Trophoblast cell (in vitro differentiated cells and primary cell): ENCODE measurements at regions not wholly inside any gene's neighbourhood (a gene's known extent, or its start where the extent isn't known, plus 50 kb on each side); places are given as distances from the start of the nearest gene placed in this dataset.

Experiments
- DNase-seq, 2 donors: peaks; one replicate each; pipeline ENCODE4 v3.0.0-alpha.2; 2016
- H2AFZ ChIP-seq: 2 replicates; pipeline ENCODE4 v1.6.1; 2013; ENCODE audit warnings: low read length, moderate library complexity, mild to moderate bottlenecking; ENCODE audit not compliant: insufficient read depth, poor library complexity
- H2AK5ac ChIP-seq: 2 replicates; pipeline ENCODE4 v1.6.1; 2013; ENCODE audit warnings: mild to moderate bottlenecking, low read length
- H2BK120ac ChIP-seq: 2 replicates; pipeline ENCODE4 v1.6.1; 2013; ENCODE audit warnings: low read length, mild to moderate bottlenecking, moderate library complexity; ENCODE audit not compliant: insufficient read depth, poor library complexity
- H2BK12ac ChIP-seq: 2 replicates; pipeline ENCODE4 v1.6.1; 2013; ENCODE audit warnings: mild to moderate bottlenecking, low read length, moderate library complexity
- H2BK5ac ChIP-seq: 2 replicates; pipeline ENCODE4 v1.6.1; 2013; ENCODE audit warnings: low read length, low read depth, moderate library complexity, mild to moderate bottlenecking; ENCODE audit not compliant: poor library complexity
- H3K14ac ChIP-seq: 2 replicates; pipeline ENCODE4 v1.6.1; 2013; ENCODE audit warnings: mild to moderate bottlenecking, low read length
- H3K18ac ChIP-seq: 2 replicates; pipeline ENCODE4 v1.6.1; 2013; ENCODE audit warnings: mild to moderate bottlenecking, low read length
- H3K23ac ChIP-seq: 2 replicates; pipeline ENCODE4 v1.6.1; 2013; ENCODE audit warnings: low read length
- H3K27ac ChIP-seq: 2 replicates; pipeline ENCODE4 v1.5.1; 2013; ENCODE audit warnings: low read depth, mild to moderate bottlenecking, inconsistent platforms, low read length, moderate library complexity
- H3K27me3 ChIP-seq: 2 replicates; pipeline ENCODE4 v1.6.1; 2013; ENCODE audit warnings: inconsistent platforms, mild to moderate bottlenecking, low read length, moderate library complexity; ENCODE audit not compliant: insufficient read depth
- H3K36me3 ChIP-seq, 2 experiments: 1 replicate in 1 of 2; 2 replicates in 1 of 2; pipeline ENCODE4 v1.6.1; 2013; ENCODE audit warnings: low read length in 2 of 2, mild to moderate bottlenecking in 2 of 2, moderate library complexity in 1 of 2; ENCODE audit not compliant: insufficient read depth in 2 of 2, control insufficient read depth in 1 of 2
- H3K4ac ChIP-seq: 2 replicates; pipeline ENCODE4 v1.6.1; 2013; ENCODE audit warnings: low read depth, mild to moderate bottlenecking, low read length, moderate library complexity
- H3K4me1 ChIP-seq, 2 experiments: 1 replicate in 1 of 2; 2 replicates in 1 of 2; pipeline ENCODE4 v1.6.1; 2013; ENCODE audit warnings: low read length in 2 of 2, mild to moderate bottlenecking in 2 of 2, moderate library complexity in 1 of 2; ENCODE audit not compliant: insufficient read depth in 2 of 2, control insufficient read depth in 1 of 2
- H3K4me2 ChIP-seq: 2 replicates; pipeline ENCODE4 v1.6.1; 2013; ENCODE audit warnings: inconsistent platforms, mild to moderate bottlenecking, low read length, moderate library complexity
- H3K4me3 ChIP-seq: 2 replicates; pipeline ENCODE4 v1.5.1; 2013; ENCODE audit warnings: mild to moderate bottlenecking, low read depth, low read length, inconsistent platforms
- H3K79me1 ChIP-seq: one replicate; pipeline ENCODE4 v1.6.1; 2013; ENCODE audit warnings: low read length
- H3K79me2 ChIP-seq: 2 replicates; pipeline ENCODE4 v1.6.1; 2013; ENCODE audit warnings: low read length, mild to moderate bottlenecking; ENCODE audit not compliant: control insufficient read depth, insufficient read depth, poor library complexity
- H3K9ac ChIP-seq: 2 replicates; pipeline ENCODE4 v1.6.1; 2013; ENCODE audit warnings: mild to moderate bottlenecking, low read length
- H3K9me3 ChIP-seq: 2 replicates; pipeline ENCODE4 v1.6.1; 2013; ENCODE audit warnings: low read depth, mild to moderate bottlenecking, control low read depth, inconsistent platforms, low read length; ENCODE audit not compliant: insufficient read depth
- H4K12ac ChIP-seq: 2 replicates; pipeline ENCODE4 v1.6.1; 2013; ENCODE audit warnings: low read depth, mild to moderate bottlenecking, low read length, moderate library complexity
- H4K8ac ChIP-seq: 2 replicates; pipeline ENCODE4 v1.6.1; 2013; ENCODE audit warnings: low read depth, mild to moderate bottlenecking, low read length, moderate library complexity
- H4K91ac ChIP-seq: one replicate; pipeline ENCODE4 v1.6.1; 2013; ENCODE audit warnings: low read depth, mild to moderate bottlenecking, low read length, moderate library complexity
- WGBS: extraction: QIAGEN DNeasy Blood & Tissue Kit; methylation state at CpG from one replicate; pipeline ENCODE4 v1.1.7; 2013; ENCODE audit warnings: missing lambda C conversion rate; ENCODE audit not compliant: insufficient read length, insufficient coverage; ENCODE audit errors: extremely low coverage; 5-methylcytosine and 5-hydroxymethylcytosine counted together

DNA sequence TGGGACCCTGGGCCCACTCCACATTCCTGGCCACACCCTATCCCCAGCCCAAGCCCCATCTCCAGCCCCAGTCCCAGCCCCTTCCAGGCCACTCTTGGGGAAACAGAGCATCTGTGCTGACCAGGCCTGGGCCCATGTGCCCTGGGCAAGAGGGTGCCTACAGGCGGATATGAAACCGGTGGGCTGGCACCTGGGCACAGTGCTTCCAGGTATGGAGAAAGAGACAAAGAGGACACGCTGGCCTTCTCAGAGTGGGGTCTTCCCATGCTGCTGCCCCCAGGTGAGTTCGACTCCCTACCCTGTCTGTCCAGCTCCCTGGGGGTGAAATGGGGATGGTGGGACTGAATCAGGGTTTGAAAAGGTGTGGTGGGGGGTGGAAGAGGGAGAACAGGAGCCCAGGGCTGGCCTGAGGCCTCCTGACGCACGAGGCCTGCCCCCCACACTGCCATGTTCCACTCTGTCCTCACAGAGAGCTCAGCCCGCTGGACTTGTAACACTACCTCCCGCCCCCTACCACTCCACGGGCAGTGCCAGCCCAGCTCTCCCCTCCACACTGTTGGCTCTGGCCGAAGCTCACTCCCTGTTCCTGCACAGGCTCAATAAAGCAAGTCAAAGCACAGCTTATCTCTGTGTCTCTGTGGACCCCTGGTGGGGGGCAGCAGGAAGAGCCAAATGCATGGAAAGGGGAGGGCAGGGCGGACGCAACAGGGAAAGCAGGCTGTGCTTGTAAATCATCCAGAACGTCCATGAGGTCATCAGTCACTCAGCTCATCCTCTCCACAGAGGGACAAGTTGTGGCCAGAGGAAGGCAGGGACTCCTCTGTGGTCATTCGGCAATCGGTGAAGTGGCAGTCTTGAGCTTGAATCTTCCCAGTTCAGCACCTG lies 71.1 kb upstream of the TMEM97 start:
- Histone ChIP-seq H3K18ac (peak overlapping the region; percentile 2), H2BK120ac (peak overlapping the region; percentile 32), H3K27me3 (no peaks in the 10 kb centered on the region), H3K27ac (no peak overlapping the region), H4K8ac (peak overlapping the region; percentile 4), H3K36me3 (no peaks in the 10 kb centered on the region), H2BK5ac (peak overlapping the region; percentile 8), H2AK5ac (peak overlapping the region; percentile 4), H3K23ac (no peak overlapping the region), H3K4me1 (peaks cover 5 to 15% of the 10 kb centered on the region in 2 experiments), H2BK12ac (peak overlapping the region; percentile 72), H3K14ac (peak overlapping the region; percentile 9), H3K4ac (peak overlapping the region; percentile 8), H3K9ac (peak overlapping the region; percentile 3), H2AFZ (no peak overlapping the region), H4K91ac (peak overlapping the region; percentile 78), H4K12ac (peak overlapping the region; percentile 7), H3K4me2 (no peak overlapping the region), H3K9me3 (peaks cover 6% of the 10 kb centered on the region), H3K79me2 (no peaks in the 10 kb centered on the region), H3K79me1 (peaks cover 9% of the 10 kb centered on the region), H3K4me3 (no peak overlapping the region)
- no peak for DNase-seq
- no CpG with 5 or more reads among the region's 15 CpGs for WGBS

DNA sequence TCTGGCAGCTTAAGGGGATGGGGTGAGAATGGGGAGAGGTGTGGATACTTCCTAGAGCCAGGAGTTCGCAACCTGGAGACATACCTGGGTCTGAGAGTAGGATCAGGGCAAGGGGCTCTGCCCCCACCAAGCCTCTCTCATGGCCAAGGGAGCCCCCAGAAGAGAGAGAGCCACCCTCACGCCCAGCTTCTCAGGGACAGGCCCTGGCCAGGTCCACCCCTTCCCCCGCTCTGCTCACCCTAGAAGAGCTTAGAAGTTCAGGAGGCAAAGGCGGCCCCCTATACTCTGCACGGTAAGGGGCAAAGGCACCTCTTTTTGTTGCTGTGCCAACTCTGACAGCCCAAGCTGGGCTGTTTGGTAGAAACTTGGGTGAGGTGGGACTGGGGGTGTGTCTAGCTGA lies 69.3 kb upstream of the TMEM97 start:
- Histone ChIP-seq H2AK5ac (no peak overlapping the region), H2AFZ (no peak overlapping the region), H4K12ac (no peak overlapping the region), H3K9me3 (peaks cover 6% of the 10 kb centered on the region), H4K91ac (peak overlapping the region; percentile 63), H3K14ac (peak overlapping the region; percentile 6), H3K23ac (no peak overlapping the region), H3K18ac (no peak overlapping the region), H4K8ac (no peak overlapping the region), H2BK12ac (peak overlapping the region; percentile 68), H3K4me3 (no peak overlapping the region), H3K27ac (no peak overlapping the region), H3K4ac (no peak overlapping the region), H2BK120ac (no peak overlapping the region), H3K4me1 (peaks cover 4 to 15% of the 10 kb centered on the region in 2 experiments), H3K36me3 (no peaks in the 10 kb centered on the region), H3K9ac (no peak overlapping the region), H3K27me3 (no peaks in the 10 kb centered on the region), H3K79me2 (no peaks in the 10 kb centered on the region), H2BK5ac (no peak overlapping the region), H3K4me2 (no peak overlapping the region), H3K79me1 (peaks cover 9% of the 10 kb centered on the region)
- no CpG with 5 or more reads among the region's 5 CpGs for WGBS
- DNase-seq: no peak

DNA sequence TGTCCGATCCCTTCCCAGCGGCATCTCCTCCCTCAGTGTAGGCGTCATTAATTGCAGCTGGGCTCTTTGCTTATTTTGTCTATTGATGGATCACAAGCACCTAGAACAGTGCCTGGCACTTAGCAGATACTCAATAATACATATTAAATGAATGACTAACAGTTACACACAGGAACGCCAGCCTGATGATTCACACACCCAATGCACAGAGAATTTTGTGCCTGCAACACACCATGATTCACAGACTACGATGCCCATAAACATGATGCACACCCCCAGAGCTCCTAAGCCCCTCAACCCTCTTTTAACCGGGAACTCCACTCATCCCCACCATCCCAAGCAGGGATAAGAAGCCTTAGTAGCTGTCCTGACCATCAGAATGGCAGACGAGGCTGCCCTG lies 66.6 kb upstream of the TMEM97 start:
- Histone ChIP-seq H3K4me1 (peaks cover 4 to 19% of the 10 kb centered on the region in 2 experiments), H3K9ac (no peak overlapping the region), H3K14ac (no peak overlapping the region), H4K8ac (no peak overlapping the region), H4K12ac (no peak overlapping the region), H2BK120ac (no peak overlapping the region), H2AK5ac (peak overlapping the region; percentile 22), H3K18ac (no peak overlapping the region), H3K27me3 (no peaks in the 10 kb centered on the region), H3K4me3 (no peak overlapping the region), H3K4ac (no peak overlapping the region), H3K79me1 (peaks cover 10% of the 10 kb centered on the region), H3K4me2 (no peak overlapping the region), H3K23ac (no peak overlapping the region), H2AFZ (no peak overlapping the region), H3K36me3 (no peaks in the 10 kb centered on the region), H4K91ac (no peak overlapping the region), H2BK5ac (no peak overlapping the region), H3K27ac (no peak overlapping the region), H2BK12ac (peak overlapping the region; percentile 56), H3K9me3 (peaks cover 4% of the 10 kb centered on the region), H3K79me2 (no peaks in the 10 kb centered on the region)
- no CpG with 5 or more reads among the region's 7 CpGs for WGBS
- DNase-seq: peak; percentile 18 to 50

DNA sequence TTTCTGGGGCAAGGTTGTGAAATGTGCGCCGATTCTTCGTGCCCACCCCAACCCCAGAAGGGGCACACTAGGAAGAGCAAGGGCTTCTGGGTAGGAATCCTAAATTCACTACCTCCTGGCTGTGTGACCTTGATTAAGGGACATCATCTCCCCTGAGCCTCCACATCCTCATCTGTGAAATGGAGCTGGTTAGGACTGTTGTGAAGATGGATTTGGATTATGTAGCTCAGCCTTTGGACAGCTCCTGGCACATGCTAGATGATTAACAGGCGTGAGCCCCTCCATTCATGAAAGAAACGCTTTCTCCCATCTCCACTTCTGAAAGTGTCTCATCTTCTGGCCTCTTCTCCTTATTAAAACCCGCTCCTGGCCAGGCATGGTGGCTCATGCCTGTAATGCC lies 65.3 kb upstream of the TMEM97 start:
- H3K14ac ChIP-seq: no peak overlapping the region
- no peak overlapping the region for H3K4me2 ChIP-seq
- H2AFZ ChIP-seq: no peak overlapping the region
- H2BK120ac ChIP-seq: no peak overlapping the region
- H4K91ac ChIP-seq: no peak overlapping the region
- H3K18ac ChIP-seq: no peak overlapping the region
- H3K79me1 ChIP-seq: peaks cover 5% of the 10 kb centered on the region
- no peak overlapping the region for H3K4me3 ChIP-seq
- H3K27ac ChIP-seq: no peak overlapping the region
- H4K12ac ChIP-seq: no peak overlapping the region
- DNase-seq: no peak
- no peak overlapping the region for H3K4ac ChIP-seq
- H3K4me1 ChIP-seq: peaks cover 2 to 10% of the 10 kb centered on the region in 2 experiments
- H2BK5ac ChIP-seq: no peak overlapping the region
- peak overlapping the region; percentile 17 for H2AK5ac ChIP-seq
- no peaks in the 10 kb centered on the region for H3K79me2 ChIP-seq
- no peaks in the 10 kb centered on the region for H3K36me3 ChIP-seq
- H3K9me3 ChIP-seq: peaks cover 4% of the 10 kb centered on the region
- no CpG with 5 or more reads among the region's 6 CpGs for WGBS
- H3K23ac ChIP-seq: no peak overlapping the region
- H3K9ac ChIP-seq: no peak overlapping the region
- H3K27me3 ChIP-seq: no peaks in the 10 kb centered on the region
- no peak overlapping the region for H2BK12ac ChIP-seq
- H4K8ac ChIP-seq: no peak overlapping the region
